Lung (tissue), 11 donors: ENCODE measurements at regions not wholly inside any gene's neighbourhood (a gene's known extent, or its start where the extent isn't known, plus 50 kb on each side); places are given as distances from the start of the nearest gene placed in this dataset.

Source experiments
- ATAC-seq: fragments of 200-7000 bp; cut with Tn5 transposase; one replicate; pipeline ENCODE4 v1.9.1; 2020; ENCODE audit warnings: moderate number of reproducible peaks; ENCODE audit not compliant: insufficient read depth, low FRiP score
- DNase-seq, 3 donors: peaks; one replicate each; pipeline ENCODE4 v3.0.0-alpha.2; 2013 to 2017
- H3K27ac ChIP-seq, 2 donors: one replicate each; pipeline ENCODE4 v1.5.1; 2013; ENCODE audit warnings: mild to moderate bottlenecking in 2 of 2, moderate library complexity in 2 of 2, control low read depth in 1 of 2, inconsistent platforms in 1 of 2, low read depth in 1 of 2, low read length in 1 of 2
- H3K27me3 ChIP-seq, 3 donors: one replicate each; pipeline ENCODE4 v1.5.1; 2013; ENCODE audit warnings: low read length in 2 of 3; ENCODE audit not compliant: control insufficient read depth in 3 of 3, insufficient read depth in 3 of 3
- H3K36me3 ChIP-seq, 4 donors: one replicate each; pipeline ENCODE4 v1.5.1; 2013; ENCODE audit warnings: low read length in 4 of 4, mild to moderate bottlenecking in 1 of 4, moderate library complexity in 1 of 4; ENCODE audit not compliant: control insufficient read depth in 4 of 4, insufficient read depth in 4 of 4
- H3K4me1 ChIP-seq, 5 donors: one replicate each; pipeline ENCODE4 v1.5.1; 2013; ENCODE audit warnings: low read length in 5 of 5, mild to moderate bottlenecking in 2 of 5, moderate library complexity in 1 of 5; ENCODE audit not compliant: control insufficient read depth in 5 of 5, insufficient read depth in 5 of 5
- H3K4me3 ChIP-seq: one replicate; pipeline ENCODE4 v1.5.1; 2013; ENCODE audit warnings: mild to moderate bottlenecking, control low read depth, moderate library complexity
- H3K9ac ChIP-seq, 2 donors: one replicate each; pipeline ENCODE4 v1.5.1; 2013; ENCODE audit warnings: low read length in 2 of 2, control low read depth in 1 of 2; ENCODE audit not compliant: insufficient read depth in 1 of 2
- H3K9me3 ChIP-seq, 4 donors: one replicate each; pipeline ENCODE4 v1.5.1; 2013; ENCODE audit warnings: low read length in 3 of 4, mild to moderate bottlenecking in 1 of 4, moderate library complexity in 1 of 4; ENCODE audit not compliant: control insufficient read depth in 4 of 4, insufficient read depth in 3 of 4
- CTCF ChIP-seq: IDR thresholded peaks from 2 replicates; pipeline ENCODE4 v1.5.1; 2012; ENCODE audit warnings: mild to moderate bottlenecking; ENCODE audit errors: control extremely low read depth, extremely low read depth
- WGBS, 2 donors: extraction: QIAGEN DNeasy Blood & Tissue Kit; methylation state at CpG; one replicate each; pipeline ENCODE4 v1.1.7; 2013; 5-methylcytosine and 5-hydroxymethylcytosine counted together
- donor health status: control.
- donor health status: control.
- donor health status: Bipolar disorder and iron deficiency.
- donor health status: healthy.
- donor health status: DM: yes; HTN: yes; CAD: no.

DNA sequence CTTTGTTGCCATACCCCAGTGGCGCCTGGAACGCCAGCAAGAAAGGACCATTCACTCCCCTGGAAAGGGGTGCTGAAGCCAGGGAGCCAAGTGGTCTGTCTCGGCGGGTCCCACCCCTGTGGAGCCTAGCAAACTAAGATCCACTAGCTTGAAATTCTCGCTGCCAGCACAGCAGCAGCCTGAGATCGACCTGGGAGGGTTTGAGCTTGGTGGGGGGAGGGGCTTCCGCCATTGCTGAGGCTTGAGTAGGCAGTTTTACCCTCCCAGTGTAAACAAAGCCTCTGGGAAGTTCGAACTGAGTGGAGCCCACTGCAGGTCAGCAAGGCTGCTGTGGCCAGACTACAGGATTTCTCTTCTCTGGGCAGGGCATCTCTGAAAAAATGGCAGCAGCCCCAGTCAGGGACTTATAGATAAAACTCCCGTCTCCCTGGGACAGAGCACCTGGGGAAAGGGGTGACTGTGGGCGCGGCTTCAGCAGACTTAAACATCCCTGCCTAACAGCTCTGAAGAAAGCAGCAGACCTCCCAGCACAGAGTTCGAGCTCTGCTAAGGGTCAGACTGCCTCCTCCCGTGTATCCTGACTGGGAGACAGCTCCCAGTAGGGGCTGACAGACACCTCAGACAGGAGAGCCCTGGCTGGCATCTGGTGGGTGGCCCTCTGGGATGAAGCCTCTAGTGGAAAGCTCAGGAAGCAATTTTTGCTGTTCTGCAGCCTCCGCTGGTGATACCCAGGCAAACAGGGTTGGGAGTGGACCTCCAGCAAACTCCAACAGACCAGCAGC lies 281.1 kb upstream of the SP4 start:
- H3K27ac ChIP-seq, result no peak overlapping the region
- no peak for TF ChIP-seq CTCF
- H3K9me3 ChIP-seq, result peaks cover 0 to 2% (median 0%) of the 10 kb centered on the region in 4 donors
- no peak overlapping the region for H3K9ac ChIP-seq
- peaks cover 0 to 2% (median 0%) of the 10 kb centered on the region in 3 donors for H3K27me3 ChIP-seq
- ATAC-seq (no peak), DNase-seq (no peak)
- H3K4me1 ChIP-seq, result no peaks in the 10 kb centered on the region
- no peak overlapping the region for H3K4me3 ChIP-seq
- no peaks in the 10 kb centered on the region for H3K36me3 ChIP-seq
- 67 to 82% methylated on average over 14 of the region's 14 CpGs for WGBS, 2 donors

DNA sequence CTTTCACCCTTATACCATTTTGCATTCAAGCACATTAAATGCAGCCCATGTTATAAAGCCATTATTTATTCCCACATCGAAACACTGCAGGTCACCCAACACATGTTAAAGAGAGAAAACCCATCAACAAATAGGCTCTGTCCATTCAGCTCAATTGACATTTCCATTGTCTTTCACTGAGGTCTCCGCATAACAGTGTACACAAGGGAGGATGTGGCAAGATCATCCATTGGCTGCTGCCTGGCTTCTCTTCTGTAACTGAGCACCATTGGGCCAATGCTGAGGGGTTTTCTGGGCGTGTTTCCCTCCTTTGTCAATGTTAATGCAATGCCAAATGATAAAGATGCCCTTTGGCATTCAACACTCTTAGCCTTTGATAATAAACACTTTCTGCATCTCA lies 278.1 kb upstream of the SP4 start:
- Histone ChIP-seq H3K27ac (no peak overlapping the region), H3K27me3 (peaks cover 0 to 2% (median 0%) of the 10 kb centered on the region in 3 donors), H3K4me3 (no peak overlapping the region), H3K9ac (no peak overlapping the region), H3K9me3 (peaks cover 0 to 1% (median 0%) of the 10 kb centered on the region in 4 donors), H3K36me3 (no peaks in the 10 kb centered on the region), H3K4me1 (no peaks in the 10 kb centered on the region)
- TF ChIP-seq CTCF, result no peak
- WGBS, 2 donors, result 83 to 87% methylated on average over 3 of the region's 3 CpGs
- no peak for ATAC-seq
- no peak for DNase-seq

DNA sequence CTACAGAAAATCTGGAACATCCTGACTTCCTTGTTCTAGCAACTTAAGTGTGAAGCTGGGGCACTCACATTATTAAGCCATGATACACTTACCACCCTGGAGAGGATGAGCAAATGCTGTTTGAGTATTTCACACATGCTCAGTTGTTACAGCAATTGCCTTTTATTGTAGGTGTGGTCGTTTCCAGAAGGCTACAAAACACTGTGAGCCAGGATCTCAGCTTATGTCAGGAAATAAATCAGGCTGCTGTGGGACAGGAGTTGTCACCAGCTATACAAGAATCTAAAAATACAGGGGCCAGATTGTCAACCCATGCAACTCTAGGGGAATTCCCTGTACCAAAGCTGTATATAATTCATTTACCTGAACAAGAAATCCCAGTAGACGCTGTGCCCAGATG lies 273.3 kb upstream of the SP4 start:
- Histone ChIP-seq H3K27me3 (peaks cover 0 to 2% (median 0%) of the 10 kb centered on the region in 3 donors), H3K4me3 (no peak overlapping the region), H3K27ac (no peak overlapping the region), H3K4me1 (no peaks in the 10 kb centered on the region), H3K9me3 (no peaks in the 10 kb centered on the region), H3K9ac (no peak overlapping the region), H3K36me3 (no peaks in the 10 kb centered on the region)
- no peak for ATAC-seq
- WGBS, 2 donors, result 60 to 80% methylated on average over 2 of the region's 2 CpGs
- no peak for DNase-seq
- no peak for TF ChIP-seq CTCF
